Heart right ventricle (tissue), 16 donors: ENCODE measurements at regions not wholly inside any gene's neighbourhood (a gene's known extent, or its start where the extent isn't known, plus 50 kb on each side); places are given as distances from the start of the nearest gene placed in this dataset.

Source experiments
- ATAC-seq, 8 donors: fragments of 200-7000 bp; cut with Tn5 transposase; one replicate each; pipeline ENCODE4 v1.9.1; 2020; ENCODE audit warnings: mild to moderate bottlenecking in 8 of 8, moderate library complexity in 8 of 8, moderate number of reproducible peaks in 1 of 8
- DNase-seq, 2 donors: peaks; one replicate each; pipeline ENCODE4 v3.0.0-alpha.2; 2020
- H3K27ac ChIP-seq, 10 donors: fragments of 200-600 bp; sonication (generic) in 2 of 10; one replicate each; pipeline versions ENCODE4 v1.5.0 to v1.8.0; 2020 to 2022; ENCODE audit warnings: mild to moderate bottlenecking in 3 of 10
- H3K27me3 ChIP-seq, 7 donors: fragments of 200-600 bp; one replicate each; pipeline ENCODE4 v1.8.0; 2021 to 2022; ENCODE audit warnings: mild to moderate bottlenecking in 2 of 7
- H3K36me3 ChIP-seq, 9 donors: fragments of 200-600 bp; sonication (generic) in 1 of 9; one replicate each; pipeline versions ENCODE4 v1.5.0 to v1.8.0; 2020 to 2022; ENCODE audit warnings: mild to moderate bottlenecking in 2 of 9
- H3K4me1 ChIP-seq, 9 donors: fragments of 200-600 bp; sonication (generic) in 1 of 9; one replicate each; pipeline versions ENCODE4 v1.5.0 to v1.8.0; 2020 to 2022; ENCODE audit warnings: mild to moderate bottlenecking in 4 of 9
- H3K4me3 ChIP-seq, 10 donors: fragments of 200-600 bp; sonication (generic) in 2 of 10; one replicate each; pipeline versions ENCODE4 v1.5.0 to v1.8.0; 2020 to 2022; ENCODE audit warnings: mild to moderate bottlenecking in 7 of 10, moderate library complexity in 2 of 10
- H3K9me3 ChIP-seq, 11 donors: fragments of 200-600 bp in 10 of 11; sonication (generic) in 2 of 11; one replicate each; pipeline versions ENCODE4 v1.5.0 to v1.8.0; 2013 to 2022; ENCODE audit warnings: mild to moderate bottlenecking in 2 of 11, control low read depth in 1 of 11, moderate library complexity in 1 of 11
- CTCF ChIP-seq, 9 donors: fragments of 200-600 bp; sonication (generic) in 2 of 9; IDR thresholded peaks; one replicate each; pipeline versions ENCODE4 v1.5.0 to v1.8.0; 2021 to 2022; ENCODE audit warnings: antibody characterized with exemption in 9 of 9, mild to moderate bottlenecking in 5 of 9, moderate library complexity in 1 of 9
- WGBS, 2 donors: extraction: QIAGEN DNeasy Blood & Tissue Kit; methylation state at CpG; one replicate each; pipeline ENCODE4 v1.1.7; 2013; ENCODE audit warnings: inconsistent platforms in 1 of 2; 5-methylcytosine and 5-hydroxymethylcytosine counted together
- intact Hi-C, 10 donors: fragments of 100-400 bp; cut with DNase I; formaldehyde crosslinking; loops; one replicate each; pipeline versions ENCODE4 v1.11.1 to v1.14.2; 2022
- donor health status: Arrhythmogenic right ventricular cardiomyopathy.
- donor health status: ischemic (EF 13 %, LVEDD 7.1; RV severe dilation, severe dysfunction).
- donor health status: healthy with polysubstance abuse.
- donor health status: DM: no; HTN: yes; CAD: no.
- donor health status: DM: no; HTN: no; CAD: no.
- donor health status: ischemic (EF 25% LVEDD 6.9; RV normal size, moderate dysfunction).
- donor health status: ischemic (EF 25% LVEDD 5.7; RV mildly dilated, moderate dysfunction).
- donor health status: healthy.
- donor health status: DM: yes; HTN: yes; CAD: no.
- donor health status: Ischemic cardiomyopathy.
- donor health status: ischemic (EF 35%, LVEDD 5.7; RV mildly dilated, moderate dysfunction).
- donor health status: nonischemic (EF 11% LVEDD 7.7; RV severe dilation, severe dysfunction).
- donor health status: DM: yes; HTN: yes; CAD: no.
- donor health status: PGD.
- donor health status: ischemic (EF 29% LVEDD 5.4; RV normal size, mild dysfunction).
- donor health status: nonischemic (EF 23%, LVEDD 6.1; RV moderate dilation, normal function).

- intact Hi-C loops, result no loop called here
- DNase-seq (no peak), ATAC-seq (no peak)
- no peak for TF ChIP-seq CTCF (IDR thresholded peaks at IDR 0.05)
- no peaks in the 10 kb centered on the region for H3K9me3 ChIP-seq
- no peaks in the 10 kb centered on the region for H3K27me3 ChIP-seq
- no peak overlapping the region for H3K4me3 ChIP-seq
- H3K4me1 ChIP-seq, result no peaks in the 10 kb centered on the region
- WGBS, 2 donors, result 96 to 97% methylated on average over 6 of the region's 6 CpGs
- no peak overlapping the region for H3K27ac ChIP-seq
- no peaks in the 10 kb centered on the region for H3K36me3 ChIP-seq
Observed at GRCh38 chr10:91137011-91137643, 83.3 kb upstream of the PCGF5 start.

- DNase-seq, result no peak
- WGBS, 2 donors, result 60 to 66% methylated on average over 1 of the region's 1 CpG
Observed at GRCh38 chr10:91137822-91138221, 82.6 kb upstream of the PCGF5 start.

GRCh38 chr10:91140995-91141549, 79.4 kb upstream of the PCGF5 start:
- no peak overlapping the region for H3K27ac ChIP-seq
- TF ChIP-seq CTCF (IDR thresholded peaks at IDR 0.05), result no peak
- 60 to 62% methylated on average over 6 of the region's 6 CpGs for WGBS, 2 donors
- no peak for DNase-seq
- H3K36me3 ChIP-seq, result no peaks in the 10 kb centered on the region
- H3K4me1 ChIP-seq, result no peaks in the 10 kb centered on the region
- no peak for ATAC-seq
- intact Hi-C loops, result loop anchor here in 1 of 10 donors (10.0 kb wide), 1 partner anchor 46 kb away; no protein-coding TSS in a partner anchor
- no peaks in the 10 kb centered on the region for H3K9me3 ChIP-seq
- H3K4me3 ChIP-seq, result no peak overlapping the region
- H3K27me3 ChIP-seq, result peaks cover 0 to 3% (median 0%) of the 10 kb centered on the region in 7 donors

More at GRCh38 chr10:91137822-91138221, 82.6 kb upstream of the PCGF5 start:
- intact Hi-C loops, result no loop called here
- Histone ChIP-seq H3K27ac (no peak overlapping the region), H3K36me3 (no peaks in the 10 kb centered on the region), H3K4me3 (no peak overlapping the region), H3K27me3 (no peaks in the 10 kb centered on the region), H3K4me1 (no peaks in the 10 kb centered on the region), H3K9me3 (no peaks in the 10 kb centered on the region)
- ATAC-seq, result no peak
- no peak for TF ChIP-seq CTCF (IDR thresholded peaks at IDR 0.05)

GRCh38 chr10:91144961-91145360, 75.5 kb upstream of the PCGF5 start:
- intact Hi-C loops, result loop anchor here in 1 of 10 donors (10.0 kb wide), 1 partner anchor 50 kb away; no protein-coding TSS in a partner anchor
- no peak overlapping the region for H3K27ac ChIP-seq
- no peak for DNase-seq
- H3K9me3 ChIP-seq, result no peaks in the 10 kb centered on the region
- WGBS, 2 donors, result 0 to 49% methylated on average over 1 of the region's 1 CpG
- H3K4me1 ChIP-seq, result no peaks in the 10 kb centered on the region
- TF ChIP-seq CTCF (IDR thresholded peaks at IDR 0.05), result no peak
- H3K27me3 ChIP-seq, result peaks cover 0 to 3% (median 0%) of the 10 kb centered on the region in 7 donors
- no peaks in the 10 kb centered on the region for H3K36me3 ChIP-seq
- H3K4me3 ChIP-seq, result no peak overlapping the region
- ATAC-seq, result no peak
